HG03039 (cell line): ENCODE measurements at regions not wholly inside any gene's neighbourhood (a gene's known extent, or its start where the extent isn't known, plus 50 kb on each side); places are given as distances from the start of the nearest gene placed in this dataset.
A peak's percentile ranks its signal among the peaks of the same experiment; 100 is the strongest.

Experiments
- ATAC-seq: cut with Tn5 transposase; IDR thresholded peaks from one replicate; pipeline ENCODE4 v1.9.1; 2021; ENCODE audit warnings: mild to moderate bottlenecking, moderate library complexity; ENCODE audit not compliant: unreplicated experiment

DNA sequence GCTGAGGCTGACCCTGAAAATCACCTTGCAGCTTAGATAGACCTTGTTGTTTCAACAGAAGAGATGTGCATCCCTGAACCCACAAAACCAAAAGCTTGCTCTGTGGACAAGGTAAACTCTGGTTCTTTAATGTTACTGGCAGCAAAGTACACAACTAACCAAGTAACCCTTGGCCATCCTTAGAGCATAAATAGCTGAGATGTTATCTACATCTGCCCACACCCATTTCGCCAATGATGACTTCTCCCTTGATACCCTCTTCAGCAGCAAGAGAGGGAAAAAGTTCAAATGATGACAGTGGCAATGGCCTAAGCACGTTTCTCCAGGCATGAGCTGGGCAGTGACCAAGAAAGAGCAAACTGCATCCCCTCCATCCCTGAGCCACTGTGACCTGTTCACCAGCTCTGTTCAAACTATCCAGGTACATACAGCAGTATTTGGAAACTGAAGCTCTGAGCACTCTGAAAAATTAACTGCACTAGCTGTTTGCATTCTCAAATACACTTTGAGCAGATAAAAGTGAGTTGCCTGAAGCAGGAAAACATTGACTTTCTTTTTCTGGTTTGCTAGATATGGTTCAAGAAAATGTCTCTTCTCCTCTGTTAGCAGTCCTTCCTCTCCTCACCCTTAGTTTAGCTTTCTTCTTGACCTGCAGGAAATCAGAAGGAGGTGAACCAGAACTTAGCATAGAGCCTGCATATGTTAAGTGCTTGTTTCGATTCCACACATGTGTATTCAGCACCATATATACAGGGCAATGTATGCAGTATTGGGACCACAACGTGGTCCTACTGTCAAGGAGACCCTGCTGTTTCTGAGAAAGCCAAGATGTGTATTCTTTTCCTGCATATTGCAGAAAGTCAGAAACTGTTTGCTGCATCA, 231.7 kb downstream of the FOXO1 start:
- no peak for ATAC-seq

DNA sequence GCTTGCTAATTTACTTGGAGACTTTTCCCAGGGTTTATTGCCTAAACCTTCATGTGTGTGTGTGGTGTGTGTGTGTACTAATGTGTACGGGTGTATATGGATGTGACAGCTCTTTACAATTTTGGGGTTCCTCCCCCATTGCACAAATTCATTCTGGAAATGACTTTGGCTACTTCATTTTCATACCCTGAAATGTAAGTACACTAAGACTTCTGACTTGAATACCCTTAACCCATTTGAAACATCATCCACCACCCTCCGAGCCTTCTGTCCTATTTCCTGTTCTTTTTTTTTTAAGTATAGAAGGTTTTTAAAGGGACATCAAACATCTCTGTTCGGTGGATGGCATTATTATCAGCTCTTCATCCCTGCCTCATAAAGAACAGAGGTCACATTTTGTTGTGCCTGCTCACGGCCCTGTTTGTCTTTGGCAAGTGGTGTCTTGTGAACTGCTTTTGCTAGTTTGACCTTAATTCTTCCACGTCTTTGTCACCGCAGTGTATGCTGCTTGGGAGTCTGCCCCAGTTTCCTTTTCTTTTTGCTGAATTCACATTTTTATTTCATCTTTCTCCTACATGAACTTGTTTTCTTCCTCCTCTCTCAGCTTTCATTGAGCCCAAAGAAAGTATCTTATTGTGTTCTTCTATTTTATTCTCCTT, 228.3 kb downstream of the FOXO1 start:
- ATAC-seq = no peak

DNA sequence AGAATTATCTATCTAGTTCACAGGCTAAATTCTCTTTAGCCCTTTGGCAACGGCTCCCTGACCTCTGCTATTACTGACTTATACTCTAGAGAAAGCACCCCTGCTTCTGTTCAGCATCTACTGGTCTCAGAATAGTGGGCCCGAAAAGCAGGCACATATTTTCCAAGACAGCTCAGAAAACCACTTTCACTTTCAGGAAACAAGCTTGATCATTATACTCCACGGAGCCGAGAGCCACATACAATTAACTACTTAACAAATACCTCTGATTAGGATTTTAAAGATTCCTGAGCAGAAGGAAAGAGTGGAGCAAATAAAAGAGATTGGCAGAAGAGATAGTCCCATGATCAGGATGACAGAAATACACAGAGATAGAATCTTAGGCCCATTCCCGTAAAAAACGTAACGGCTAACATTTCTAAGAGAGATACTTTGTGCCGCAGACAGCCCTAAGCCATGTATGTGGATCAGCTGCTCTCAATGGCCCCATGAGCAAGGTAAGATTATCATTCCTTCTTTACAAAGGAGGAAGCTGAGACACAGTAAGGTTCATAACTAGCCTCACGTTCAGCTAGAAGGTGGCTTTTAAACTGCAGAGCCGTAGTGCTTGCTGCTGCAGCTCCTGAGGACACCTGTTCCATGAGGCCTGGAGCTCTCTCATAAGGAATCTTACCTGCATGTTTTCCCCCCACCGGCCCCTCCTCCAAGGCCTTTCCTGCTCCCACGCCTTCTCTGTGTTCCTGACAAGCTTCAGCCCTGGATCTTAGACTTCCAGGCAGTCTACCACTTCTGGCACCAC, 227.2 kb downstream of the FOXO1 start:
- ATAC-seq = no peak

DNA sequence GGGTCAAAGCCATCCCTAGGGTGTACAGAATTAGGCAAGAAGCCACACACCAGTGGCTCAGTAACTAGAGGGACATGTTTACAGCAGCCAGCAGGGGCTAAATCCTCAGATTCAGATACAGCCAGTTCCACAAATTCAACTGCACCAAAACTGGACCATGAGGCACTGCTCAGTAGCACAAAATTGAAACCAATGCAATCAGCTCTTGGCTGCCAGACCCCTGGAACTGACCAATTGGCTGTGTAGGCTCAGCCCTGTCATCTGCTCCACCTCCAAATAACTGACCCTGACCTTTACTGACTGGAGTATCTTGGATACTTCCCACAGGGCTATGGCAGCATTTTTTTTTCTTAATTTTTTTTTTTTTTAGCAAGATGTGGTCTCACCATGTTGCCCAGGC, 226.5 kb downstream of the FOXO1 start:
- no peak for ATAC-seq

DNA sequence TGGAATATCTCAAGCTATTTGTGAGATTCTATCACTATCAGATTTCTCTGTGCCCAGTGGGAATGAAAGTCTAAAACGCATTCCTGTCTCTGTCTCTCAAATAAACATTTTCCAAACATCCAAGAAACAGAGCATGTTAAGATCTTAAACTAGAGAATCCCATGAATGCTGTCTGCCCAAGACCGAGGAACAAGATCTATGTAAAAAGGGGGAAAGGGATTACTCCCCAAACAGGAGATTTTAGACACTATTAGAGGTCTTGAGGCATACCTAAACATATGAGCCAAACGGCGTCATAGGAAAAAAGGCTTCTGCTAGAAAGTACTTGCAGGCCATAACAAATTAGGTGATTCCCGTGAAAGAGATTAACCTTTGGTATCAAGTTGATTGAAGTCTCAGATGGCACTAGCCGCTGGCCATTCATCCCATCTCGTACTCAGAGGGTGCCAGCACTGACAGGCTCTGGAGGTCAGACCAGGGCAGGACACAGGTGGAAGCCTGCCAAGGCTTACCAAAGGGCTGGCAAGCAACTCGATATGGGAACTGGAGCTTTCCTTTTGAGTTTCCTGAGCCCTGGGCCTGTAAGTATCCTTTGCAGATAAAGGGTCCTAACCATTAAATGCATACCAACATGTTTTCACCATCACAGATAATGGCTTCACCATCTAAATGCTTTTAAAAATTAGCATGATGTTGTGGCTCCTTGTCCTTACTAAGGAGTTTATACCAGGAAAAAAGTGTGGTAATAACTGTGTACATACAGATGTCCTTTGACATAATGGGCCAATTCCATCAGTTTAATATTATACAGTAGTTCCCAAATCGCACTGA, 225.2 kb downstream of the FOXO1 start:
- no peak for ATAC-seq

DNA sequence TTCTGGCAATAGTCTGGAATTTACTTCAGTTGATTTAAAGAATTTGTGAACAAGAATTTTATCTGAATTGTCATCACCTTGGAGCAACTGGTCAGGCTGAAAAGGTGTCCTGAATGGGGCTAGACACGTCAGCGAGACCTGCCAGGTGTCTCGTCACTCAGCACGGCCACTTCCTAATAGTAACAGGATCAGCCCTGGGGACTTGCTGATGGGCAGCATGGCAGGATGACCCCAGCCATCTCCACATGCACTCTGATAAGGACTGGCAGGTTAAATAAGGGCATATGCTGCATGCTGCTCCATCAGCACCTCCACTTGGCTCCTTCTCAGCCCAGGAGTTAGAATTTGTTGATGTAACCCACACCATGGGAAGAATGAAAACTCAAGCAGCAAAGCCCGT, 224.2 kb downstream of the FOXO1 start:
- ATAC-seq = no peak

DNA sequence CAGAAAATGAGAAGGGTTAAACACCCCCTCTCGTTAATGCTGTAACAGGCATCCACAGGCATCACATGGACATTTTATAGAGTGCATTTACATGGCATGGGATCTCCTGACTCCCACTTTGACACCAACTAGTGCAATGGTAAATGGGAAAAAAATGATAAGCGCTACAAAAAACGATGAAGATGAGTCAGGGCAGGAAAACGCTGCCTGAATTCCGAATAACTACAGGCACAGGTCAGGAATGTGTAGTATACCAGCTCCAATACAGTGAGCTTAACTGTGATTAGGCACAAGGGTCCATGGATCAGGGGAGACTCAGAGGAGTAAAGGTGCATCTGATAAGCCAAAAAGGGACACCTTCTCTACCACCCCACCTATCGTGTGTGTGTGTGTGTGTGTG, 223.6 kb downstream of the FOXO1 start:
- no peak for ATAC-seq

DNA sequence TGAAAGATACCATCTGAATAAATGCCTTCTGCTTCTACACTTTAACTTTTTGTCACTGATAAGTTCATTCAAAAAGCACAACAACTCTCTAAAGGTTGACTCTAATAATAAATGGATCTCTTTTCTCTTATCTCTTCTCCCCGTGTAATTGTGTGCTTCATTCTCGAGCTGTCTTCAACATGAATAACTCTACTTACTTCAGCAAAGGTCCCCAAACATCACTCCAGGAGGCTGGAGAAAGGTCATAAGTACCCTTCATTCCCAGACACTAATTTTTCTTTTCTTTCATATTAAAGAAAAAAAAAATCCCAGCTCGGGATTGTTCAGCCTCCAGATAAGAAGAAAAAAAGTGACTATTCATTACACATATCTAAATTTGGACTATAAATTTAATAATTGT, 222.2 kb downstream of the FOXO1 start:
- ATAC-seq = no peak

DNA sequence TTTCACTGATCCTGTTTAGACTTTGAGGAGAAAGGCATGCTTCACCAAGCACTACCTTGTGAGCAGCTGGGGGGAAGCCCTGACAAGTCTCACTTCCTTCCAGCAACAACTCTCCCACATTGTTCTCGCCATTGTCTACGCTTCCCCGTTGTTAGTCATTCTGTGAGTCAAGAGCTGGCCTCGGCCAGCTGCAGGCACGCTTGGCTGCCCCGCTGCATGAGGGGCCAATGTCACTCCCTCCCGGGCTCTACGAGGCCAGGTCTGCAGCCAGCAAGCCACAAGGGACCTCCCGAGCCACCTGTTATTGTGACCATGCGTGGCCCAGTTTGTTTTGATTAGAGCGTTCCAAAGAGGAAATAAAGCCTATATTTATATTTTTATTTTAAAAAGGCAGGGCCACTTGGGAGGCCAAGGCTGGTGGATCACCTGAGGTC, 220.9 kb downstream of the FOXO1 start:
- ATAC-seq = peak; percentile 98

DNA sequence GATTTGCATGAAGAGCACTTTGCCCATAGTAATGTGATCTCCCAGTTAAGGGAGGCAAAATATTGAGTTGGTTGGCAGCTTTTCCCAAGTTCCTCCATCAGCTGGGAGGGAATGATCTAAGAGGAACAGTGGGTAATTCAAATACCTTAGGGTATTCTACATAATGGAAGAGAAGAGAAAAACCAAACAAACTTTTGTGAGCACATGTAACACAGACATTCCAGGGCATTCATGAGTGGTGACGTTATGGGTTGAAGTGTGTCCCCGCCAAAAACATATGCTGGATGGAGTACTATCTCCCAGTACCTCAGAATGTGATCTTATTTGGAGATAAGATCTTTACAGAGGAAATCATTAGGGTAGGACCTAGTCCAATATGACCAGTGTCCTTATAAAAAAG, 220.1 kb downstream of the FOXO1 start:
- ATAC-seq = no peak

DNA sequence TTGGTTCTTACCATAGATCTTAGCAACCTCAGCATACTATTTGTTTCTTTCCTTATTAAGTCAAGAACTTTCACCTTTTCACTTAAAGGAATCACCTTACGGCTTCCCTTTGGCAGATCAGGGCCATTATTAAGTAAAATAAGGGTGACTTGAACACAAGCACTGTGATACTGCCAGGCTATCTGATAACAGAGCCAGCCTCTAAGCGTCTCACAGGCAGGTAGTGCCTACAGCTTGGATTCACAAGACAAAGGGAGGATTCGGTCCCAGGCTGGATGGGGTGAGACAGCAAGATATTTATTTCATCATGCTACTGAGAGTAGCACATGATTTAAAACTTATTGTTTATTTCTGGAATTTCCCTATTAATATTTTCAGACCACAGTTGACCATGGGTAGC, 218.6 kb downstream of the FOXO1 start:
- no peak for ATAC-seq

DNA sequence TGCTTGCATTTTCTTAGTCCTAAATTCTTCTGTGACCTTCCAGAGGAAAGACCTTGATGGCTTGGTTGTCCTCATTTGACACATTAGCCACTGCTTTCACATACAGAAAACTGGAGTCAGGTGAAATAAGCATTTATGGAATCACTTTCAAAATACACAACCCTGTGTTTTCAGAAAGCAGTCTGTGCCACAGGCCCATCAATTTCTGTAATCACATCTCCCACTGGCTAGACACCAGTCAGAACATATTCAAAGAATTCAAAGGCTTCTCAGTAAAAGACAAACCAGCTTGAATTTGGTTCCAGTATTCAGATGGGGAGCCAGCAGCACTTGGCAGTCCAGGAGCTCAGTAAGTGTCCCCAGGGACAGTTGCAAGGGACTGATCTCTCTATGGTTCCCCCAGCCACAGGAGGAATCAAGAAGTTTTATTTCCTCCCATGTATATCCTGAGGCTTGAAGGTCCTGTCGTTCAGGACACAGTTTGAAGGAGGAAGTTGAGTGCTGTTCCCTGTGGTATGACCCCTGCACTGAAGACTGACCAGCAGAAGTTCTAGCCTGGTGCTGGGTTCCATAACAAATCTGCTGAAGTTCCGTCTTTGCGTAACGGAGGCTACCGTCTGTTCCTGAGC, 214.3 kb downstream of the FOXO1 start:
- ATAC-seq = no peak

DNA sequence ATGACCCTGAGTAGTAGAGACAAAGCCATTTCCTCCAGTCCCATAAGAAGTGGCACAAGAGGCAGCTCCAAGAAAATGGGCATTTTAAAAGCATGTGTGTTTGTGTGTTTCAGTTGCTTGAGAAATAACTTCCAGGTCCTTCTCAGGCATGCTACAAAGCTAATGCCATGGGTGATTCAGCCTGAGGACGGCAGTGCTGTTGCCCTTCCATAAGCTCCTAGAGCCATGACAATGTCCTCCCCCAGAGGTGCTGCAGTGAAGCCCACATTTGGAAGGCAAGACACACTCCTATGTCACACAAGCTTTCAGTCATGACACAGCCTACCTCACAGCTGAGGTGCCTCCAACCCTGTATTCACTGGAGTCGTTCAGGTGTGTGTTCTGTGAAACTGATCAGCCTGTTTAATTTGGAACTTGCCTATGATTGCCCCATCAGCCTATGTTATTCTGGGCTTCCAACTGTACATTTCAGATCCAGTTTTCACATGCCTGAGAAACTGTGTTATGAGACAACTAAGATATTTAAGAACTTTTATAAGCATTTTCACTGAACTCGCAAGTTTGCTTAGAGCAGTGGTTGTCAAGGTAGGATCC, 213.6 kb downstream of the FOXO1 start:
- ATAC-seq = no peak

DNA sequence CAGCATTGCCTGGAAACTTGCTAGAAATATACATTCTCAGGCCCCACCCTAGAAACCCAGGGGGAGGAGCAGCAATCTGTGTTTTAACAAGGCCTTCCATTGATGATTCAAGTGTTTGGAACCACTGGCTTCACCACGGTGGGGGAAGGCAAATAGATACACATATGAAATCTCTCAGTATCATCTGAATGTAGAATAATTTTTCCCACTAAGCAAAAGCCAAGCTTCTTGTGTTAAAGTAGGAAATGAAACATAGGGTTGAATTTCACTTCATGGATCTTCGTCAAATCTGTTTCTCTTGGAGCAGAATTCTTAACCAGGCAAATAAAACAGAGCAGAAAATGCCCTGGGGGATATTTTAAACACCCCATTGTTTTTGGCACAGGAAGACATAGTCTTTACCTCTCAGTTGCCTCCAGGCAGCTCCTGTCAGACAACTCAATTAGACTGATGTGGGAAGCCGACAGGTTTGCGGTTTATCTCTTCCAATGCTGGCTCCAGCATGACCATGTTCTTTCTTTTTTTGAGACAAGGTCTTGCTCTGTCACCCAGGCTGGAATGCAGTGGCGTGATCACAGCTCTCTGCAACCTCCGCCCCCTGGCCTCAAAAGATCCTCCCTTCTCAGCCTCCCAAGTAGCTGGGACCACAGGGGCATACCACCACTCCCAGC, 213.0 kb downstream of the FOXO1 start:
- no peak for ATAC-seq

DNA sequence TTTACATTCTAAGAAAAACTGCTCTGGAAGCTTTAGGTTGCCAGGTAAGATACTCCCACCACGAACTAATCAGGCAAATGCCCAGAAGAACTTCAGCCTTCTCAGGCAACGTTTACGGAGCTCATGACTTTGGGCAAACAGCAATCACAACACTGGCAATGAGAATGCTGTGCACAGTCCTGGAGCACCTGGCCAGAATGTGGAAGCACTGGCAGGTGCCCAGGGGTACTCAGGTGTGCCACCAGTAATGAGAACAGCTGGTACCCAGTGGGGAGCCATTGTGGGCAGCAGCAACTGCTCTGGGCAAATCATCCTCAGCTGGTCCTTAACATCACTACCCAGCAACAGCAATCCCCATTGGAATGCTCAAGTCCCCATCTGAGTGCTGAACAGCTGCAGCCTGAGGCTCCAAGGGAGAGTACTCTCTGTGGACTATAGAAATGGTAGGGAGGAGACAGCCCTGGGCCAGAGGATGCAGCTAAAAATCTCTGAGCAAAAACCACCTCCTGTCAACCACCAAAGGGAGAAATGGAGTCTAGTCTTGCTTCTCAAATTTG, 210.0 kb downstream of the FOXO1 start:
- ATAC-seq = no peak

DNA sequence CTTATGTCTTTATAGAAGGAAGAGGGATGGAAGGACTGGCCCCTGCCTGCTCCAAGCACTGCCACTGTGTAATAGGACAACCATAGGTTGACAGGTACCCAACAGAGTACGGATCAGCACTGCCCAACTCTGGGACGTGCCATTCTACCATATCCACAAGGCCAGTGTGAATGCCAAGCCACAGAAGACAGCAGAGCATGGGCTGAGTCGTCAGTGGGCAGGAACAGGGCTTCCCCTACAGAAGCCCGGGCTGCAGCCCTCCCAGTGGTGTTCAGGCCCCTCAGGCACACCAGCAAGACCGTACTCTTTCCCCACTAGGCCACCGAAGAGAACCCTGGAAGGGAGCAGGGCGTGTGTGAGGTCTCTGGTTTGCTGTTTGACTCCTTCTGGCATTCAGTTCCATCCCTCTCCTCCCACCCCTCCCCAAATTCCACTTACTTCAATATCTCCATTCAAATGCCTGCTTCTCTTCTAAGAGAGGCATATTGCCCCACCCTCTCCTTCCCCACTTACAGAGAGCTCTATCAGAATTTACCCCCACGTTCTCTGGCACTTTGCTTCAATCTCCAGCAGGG, 209.4 kb downstream of the FOXO1 start:
- no peak for ATAC-seq

DNA sequence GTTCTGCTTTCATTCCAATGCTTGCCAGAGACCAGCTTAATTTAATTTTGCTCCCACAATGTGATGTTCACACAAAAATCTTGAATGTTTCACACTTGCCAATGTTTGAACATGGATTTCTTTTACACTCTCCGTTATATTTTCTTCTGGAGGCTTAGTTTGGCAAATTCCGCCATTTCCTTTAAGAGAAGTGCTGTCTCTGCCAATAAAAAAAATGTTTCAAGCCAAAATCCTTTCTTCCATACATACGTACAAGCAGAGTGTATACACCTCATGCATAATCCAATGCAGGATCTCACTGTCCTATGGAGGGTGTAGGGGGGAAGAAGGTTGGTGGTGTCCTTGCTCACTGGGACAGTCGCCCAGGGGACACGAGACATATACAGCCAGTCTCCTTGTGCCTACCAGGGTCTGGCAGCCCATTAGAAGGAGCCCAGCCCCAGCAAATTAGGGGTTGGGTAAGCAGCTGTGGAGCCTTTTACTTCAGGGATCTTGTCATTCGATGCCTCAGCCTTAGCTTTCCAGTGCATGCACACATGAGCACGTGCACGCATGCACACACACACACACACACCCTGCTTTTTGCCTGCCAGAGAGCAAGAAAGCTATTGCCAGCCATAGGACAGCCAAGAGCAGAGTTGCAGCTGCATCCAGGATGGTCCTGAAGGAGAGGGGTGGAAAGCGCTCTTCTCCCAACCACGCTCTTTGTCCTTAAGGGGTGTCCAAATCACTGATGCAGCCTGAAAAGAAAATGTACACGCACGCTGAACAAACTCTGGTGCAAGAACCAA, 208.3 kb downstream of the FOXO1 start:
- no peak for ATAC-seq

DNA sequence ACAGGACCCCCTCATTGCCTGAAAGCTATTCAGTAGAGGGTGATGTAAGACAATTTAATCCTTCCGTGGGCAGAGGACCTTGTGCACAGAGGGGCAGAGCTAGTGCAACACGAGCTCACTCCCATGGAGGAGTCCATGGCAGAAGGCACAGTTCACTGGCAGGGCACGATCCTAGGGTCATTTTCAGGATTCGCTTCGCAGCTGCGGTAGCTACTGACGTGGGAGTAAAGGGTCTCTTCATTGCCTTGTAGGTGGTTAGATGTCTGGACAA, 207.8 kb downstream of the FOXO1 start:
- no peak for ATAC-seq
